CD4-positive, alpha-beta T cell treated with Interleukin-21 for 1 hour (primary cell): ENCODE measurements at regions not wholly inside any gene's neighbourhood (a gene's known extent, or its start where the extent isn't known, plus 50 kb on each side); places are given as distances from the start of the nearest gene placed in this dataset.

Experiments used
- DNase-seq: peaks from one replicate; pipeline ENCODE4 v3.0.0-alpha.2; 2020

- no peak for DNase-seq
These were observed 77.8 kb downstream of the PDGFA start for GRCh38 chr7:441684-442421.

DNA sequence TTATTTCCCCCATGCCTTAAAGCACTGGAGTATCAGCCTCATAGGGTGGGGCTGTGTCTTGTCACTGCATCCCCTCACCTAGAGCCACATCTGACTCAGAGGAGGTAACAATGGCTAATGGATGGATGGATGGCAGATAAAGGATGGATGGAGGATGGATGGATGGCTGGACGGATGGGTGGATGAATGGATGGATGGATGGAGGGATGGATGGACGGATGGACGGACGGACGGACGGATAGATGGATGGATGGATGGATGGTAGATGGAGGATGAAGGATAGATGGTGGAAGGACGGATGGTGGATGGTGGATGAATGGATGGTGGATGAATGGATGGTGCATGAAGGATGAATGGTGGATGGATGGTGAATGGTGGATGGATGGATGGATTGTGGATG lies 77.2 kb downstream of the PDGFA start:
- DNase-seq = no peak

DNA sequence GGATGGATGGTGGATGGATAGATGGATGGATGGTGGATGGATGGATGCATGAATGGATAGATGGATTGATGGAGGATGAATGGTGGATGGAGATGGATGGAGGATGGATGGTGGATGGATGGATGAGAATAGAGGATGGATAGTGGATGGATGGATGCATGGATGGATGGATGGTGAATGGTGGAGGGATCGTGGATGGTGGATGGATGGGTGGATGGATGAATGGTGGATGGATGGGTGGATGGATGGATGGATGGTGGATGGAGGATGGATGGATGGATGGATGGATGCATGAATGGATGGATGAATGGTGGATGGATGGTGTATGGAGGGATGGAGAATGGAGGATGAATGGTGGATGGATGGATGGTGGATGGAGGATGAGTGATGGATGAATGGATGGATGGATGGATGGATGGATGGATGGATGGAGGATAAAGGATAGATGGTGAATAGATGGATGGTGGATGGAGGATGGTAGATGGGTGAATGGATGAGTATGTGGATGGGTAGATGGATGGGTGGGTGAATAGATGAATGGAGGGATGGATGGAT lies 76.3 kb downstream of the PDGFA start:
- DNase-seq = no peak

GRCh38 chr7:444606-445005 lies 75.0 kb downstream of the PDGFA start:
- no peak for DNase-seq

DNA sequence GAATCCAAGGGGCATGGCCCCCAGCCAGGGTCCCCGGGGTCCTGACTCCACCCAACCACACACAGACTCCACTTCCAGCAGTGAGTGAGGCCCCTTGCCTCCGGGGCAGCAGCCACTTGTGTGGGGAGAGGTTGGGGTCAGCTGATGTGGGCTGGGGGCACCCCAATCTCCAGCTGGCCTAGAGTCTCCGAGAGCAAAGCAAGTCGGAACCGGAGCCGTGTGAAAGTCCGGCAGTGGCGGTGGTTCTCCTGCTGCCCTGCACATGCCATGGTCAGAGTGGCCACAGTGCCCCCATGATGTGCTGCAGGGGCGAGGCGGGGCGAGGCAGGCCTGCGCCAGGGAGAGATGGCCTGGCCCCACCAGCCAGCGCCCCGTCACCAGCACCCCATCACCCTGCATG lies 74.6 kb downstream of the PDGFA start:
- no peak for DNase-seq

DNA sequence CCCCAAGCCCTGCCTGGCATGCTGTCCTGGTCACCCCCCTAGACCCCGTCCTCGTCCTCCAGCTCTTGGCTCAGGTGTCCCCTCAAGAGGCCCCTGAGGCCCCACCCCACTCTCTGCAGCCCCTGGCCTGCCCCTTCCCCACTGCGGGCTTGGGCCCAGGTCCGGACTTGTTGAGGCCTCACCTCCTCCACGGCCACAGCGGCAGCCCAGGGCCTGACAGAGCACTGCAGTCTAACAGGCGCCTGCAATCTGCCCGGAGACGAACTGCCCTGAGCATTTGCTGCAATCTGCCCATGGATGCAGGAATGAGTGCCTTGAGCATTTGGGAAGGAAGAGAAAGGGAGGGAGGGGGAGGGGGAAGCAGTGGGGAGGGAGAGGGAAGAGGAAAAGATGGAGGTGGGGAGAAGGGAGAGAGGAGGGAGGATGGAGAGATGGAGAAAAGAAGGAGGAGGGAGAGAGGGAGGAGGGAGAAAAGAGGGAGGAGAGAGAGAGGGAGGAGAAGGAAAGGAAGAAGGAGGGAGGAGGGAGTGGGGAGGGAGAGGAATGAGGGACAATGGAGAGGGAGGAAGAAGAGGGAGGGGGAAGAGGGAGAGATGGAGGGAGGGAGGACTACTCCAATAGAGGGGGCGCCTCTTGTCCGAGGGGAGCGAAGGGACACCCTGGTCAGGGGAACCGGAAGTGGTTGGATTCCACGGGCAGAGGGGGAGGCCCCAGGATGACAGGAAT lies 73.9 kb downstream of the PDGFA start:
- no peak for DNase-seq

DNA sequence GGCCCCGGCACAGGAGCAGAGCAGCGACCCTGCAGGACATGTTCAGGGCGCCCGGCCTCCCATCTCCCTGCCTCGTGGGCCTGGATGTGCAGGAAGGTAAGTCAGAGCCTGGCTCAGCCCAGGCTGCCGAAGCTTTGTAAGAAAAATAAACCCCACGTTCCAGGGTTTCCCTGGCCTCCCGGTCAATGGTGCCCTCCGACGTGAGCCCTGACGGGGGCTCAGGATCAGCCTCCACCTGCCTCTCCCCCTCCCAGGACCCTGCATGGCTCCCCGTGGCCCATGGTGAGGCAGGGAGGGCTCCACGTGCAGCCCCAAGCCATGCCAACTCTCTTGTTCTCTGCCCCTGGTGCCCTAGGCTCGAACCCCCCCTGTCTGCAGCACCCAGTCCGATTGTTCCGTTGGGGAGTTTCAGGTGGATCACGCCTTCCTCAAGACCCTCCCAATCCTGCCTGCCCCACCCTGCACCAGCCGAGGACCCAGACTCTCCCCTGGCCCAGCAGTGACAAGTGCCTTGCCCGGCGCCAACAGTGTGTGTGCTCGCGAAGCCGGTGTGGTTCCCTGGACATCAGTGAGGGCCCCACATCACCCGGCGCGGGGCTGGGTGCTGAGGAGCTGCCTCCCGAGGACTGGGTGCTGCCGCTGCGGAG lies 73.2 kb downstream of the PDGFA start:
- DNase-seq = no peak
